AG08396 (cell line): ENCODE measurements at regions not wholly inside any gene's neighbourhood (a gene's known extent, or its start where the extent isn't known, plus 50 kb on each side); places are given as distances from the start of the nearest gene placed in this dataset.
A peak's percentile ranks its signal among the peaks of the same experiment; 100 is the strongest.

Source experiments
- DNase-seq: peaks from one replicate; pipeline ENCODE4 v3.0.0; 2012; ENCODE audit warnings: low spot score, mixed read lengths

GRCh38 chr3:162125790-162126189 is 629.2 kb downstream of the OTOL1 start:
- no peak for DNase-seq

DNA sequence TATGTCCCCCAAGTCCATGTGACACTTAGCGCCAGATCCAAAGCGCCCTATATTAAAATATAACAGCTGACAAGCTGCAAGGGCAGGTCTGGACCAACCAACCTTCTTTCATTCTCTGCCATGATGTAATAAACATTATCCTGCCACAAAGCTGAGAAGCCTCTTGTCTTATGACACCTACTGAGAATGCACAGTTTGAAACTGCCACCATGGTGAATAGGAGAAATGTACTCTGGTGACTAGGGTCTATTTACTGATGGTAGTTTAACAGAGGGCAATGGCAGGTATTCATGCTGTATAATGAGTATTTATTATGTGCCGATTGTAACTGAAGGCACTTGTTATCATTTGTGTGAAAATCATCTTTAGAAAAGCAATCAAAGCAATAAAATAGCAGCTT is 634.0 kb downstream of the OTOL1 start:
- DNase-seq, result no peak

DNA sequence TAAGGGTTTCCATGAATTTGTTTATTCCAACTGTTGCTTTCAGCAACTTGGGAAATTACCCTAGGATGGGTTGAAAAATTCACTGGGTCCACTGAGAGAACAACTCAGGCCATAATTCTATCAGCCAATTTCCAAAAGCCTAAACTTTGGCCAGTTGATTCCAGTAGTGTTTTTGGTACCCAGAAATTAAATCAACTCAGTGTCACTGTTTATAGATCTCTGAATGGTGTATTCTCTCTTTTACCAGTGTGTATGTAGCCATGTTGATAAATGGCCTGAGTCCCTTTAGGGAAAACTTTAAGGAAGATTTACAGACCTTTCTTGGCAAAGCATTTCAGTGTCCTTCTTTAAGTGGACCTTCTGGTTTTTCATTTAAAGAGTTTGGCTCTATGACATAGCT is 636.4 kb downstream of the OTOL1 start:
- no peak for DNase-seq

- no peak for DNase-seq
Measured at GRCh38 chr3:162134571-162134970, 638.0 kb downstream of the OTOL1 start.

DNA sequence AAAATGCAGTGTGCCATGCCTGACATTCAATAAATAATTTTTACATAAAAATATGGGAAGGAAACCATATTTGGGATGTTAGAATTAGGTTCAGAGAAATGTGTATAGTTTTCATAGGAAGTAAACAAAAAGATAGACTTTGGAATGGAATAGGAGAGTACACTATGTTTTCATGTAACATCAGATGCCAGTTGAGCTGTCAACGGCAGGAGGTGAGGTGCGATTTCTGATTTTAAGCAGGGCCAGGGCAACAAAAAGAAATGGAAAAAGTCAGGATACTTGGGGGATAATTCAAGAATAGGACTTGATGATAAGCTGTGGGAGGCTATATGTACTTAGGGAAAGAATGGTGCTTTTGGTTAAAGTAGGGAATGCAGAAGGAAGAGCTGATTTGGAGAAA is 639.5 kb downstream of the OTOL1 start:
- DNase-seq, result no peak

GRCh38 chr3:162138509-162138908 is 641.9 kb downstream of the OTOL1 start:
- no peak for DNase-seq

GRCh38 chr3:162139841-162140240 is 643.2 kb downstream of the OTOL1 start:
- DNase-seq, result no peak

- peak; percentile 14 for DNase-seq
Measured at GRCh38 chr3:162141272-162141791, 644.7 kb downstream of the OTOL1 start.

- peak; percentile 5 for DNase-seq
Measured at GRCh38 chr3:162142511-162142910, 645.9 kb downstream of the OTOL1 start.

GRCh38 chr3:162143180-162143579 is 646.6 kb downstream of the OTOL1 start:
- DNase-seq, result no peak

GRCh38 chr3:162147996-162148395 is 651.4 kb downstream of the OTOL1 start:
- DNase-seq, result no peak

DNA sequence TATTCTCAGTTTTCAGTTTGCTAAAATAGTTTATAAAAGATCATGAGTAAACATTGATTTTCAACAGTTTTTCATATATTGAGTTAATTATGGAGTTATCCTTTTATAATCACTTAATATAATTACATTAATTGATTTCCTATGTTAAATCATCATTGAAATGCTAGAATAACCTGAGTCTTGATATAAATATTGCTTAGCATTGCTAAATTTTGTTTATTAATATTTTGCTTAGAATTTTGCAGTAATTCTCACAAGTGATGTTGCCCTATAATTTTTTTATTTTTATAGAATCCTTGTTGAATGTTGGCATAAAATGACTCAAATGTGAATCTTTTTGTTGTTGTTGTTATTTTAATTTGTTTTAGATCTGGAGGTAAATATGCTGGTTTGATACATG is 654.2 kb downstream of the OTOL1 start:
- no peak for DNase-seq

DNA sequence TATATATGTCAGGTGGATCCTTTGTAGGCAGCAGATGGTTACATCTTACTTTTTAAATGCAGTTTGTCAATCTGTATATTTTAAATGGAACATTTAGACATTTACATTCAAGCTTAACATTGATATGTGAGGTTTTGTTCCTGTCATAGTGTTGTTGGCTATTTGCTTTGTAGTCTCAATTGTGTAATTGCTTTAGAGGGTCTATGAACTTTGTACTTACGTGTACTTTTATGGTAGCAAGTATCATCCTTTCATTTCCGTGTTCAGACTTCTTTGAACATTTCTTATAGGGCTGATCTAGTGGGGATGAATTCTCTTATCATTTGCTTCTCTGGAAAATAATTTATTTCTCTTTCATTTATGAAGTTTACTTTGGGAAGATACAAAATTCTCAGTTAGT is 656.0 kb downstream of the OTOL1 start:
- DNase-seq, result no peak

DNA sequence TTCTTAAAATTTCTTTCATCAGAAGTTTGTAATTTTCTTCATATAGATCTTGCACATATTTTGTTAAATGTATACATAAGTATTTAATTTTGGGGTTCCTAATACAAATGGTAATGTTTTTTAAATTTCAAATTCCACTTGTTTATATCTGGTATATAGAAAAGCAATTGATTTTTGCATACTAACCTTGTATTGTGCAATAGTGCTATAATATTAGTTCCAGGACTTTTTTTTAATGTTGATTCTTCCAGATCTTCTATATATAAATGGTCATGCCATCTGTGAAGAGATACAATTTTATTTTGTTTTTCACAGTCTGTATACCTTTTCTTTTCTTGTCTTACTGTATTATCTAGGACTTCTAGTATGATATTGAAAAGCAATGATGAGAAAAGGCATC is 665.0 kb downstream of the OTOL1 start:
- no peak for DNase-seq

GRCh38 chr3:162165346-162165745 is 668.7 kb downstream of the OTOL1 start:
- no peak for DNase-seq

- no peak for DNase-seq
Measured at GRCh38 chr3:162166543-162166942, 669.9 kb downstream of the OTOL1 start.

GRCh38 chr3:162168715-162169114 is 672.1 kb downstream of the OTOL1 start:
- DNase-seq, result no peak

DNA sequence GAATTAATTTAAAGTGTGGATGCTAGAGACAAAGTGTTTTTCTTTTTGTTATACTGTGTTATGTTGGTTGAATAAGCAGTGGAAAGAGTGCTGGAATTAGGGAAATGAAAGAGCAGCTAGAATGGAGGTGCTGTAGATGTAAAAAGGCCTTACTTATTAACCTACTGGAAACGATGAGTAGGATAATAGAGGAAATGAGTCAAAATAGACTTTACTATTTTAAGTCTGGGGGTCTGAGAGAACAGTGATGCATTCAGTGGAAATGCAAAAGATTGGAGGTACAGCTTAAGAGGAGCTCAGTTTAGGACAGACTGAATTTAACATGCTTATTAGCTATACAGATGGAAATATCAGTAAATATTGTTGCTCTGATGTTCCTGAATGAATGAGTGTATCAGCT is 674.0 kb downstream of the OTOL1 start:
- no peak for DNase-seq

GRCh38 chr3:162171970-162172369 is 675.4 kb downstream of the OTOL1 start:
- DNase-seq, result no peak

GRCh38 chr3:162175145-162175544 is 678.5 kb downstream of the OTOL1 start:
- no peak for DNase-seq

GRCh38 chr3:162175878-162176277 is 679.3 kb downstream of the OTOL1 start:
- DNase-seq, result no peak

- no peak for DNase-seq
Measured at GRCh38 chr3:162183440-162183839, 686.8 kb downstream of the OTOL1 start.

GRCh38 chr3:162192340-162193029 is 695.9 kb downstream of the OTOL1 start:
- no peak for DNase-seq
